Left forelimb (tissue), 1 donor: ENCODE measurements at regions not wholly inside any gene's neighbourhood (a gene's known extent, or its start where the extent isn't known, plus 50 kb on each side); places are given as distances from the start of the nearest gene placed in this dataset.
A peak's percentile ranks its signal among the peaks of the same experiment; 100 is the strongest.
"Not testable (repeated sequence)": the region's sequence is repeated elsewhere in the genome, so short reads cannot be mapped to it uniquely, and the experiment has no call there.

Experiments used
- DNase-seq: peaks from one replicate; pipeline ENCODE4 v3.0.0-alpha.2; 2018; ENCODE audit warnings: low spot score

GRCh38 chr16:22436823-22437652 lies 62.6 kb upstream of the CDR2 start:
- DNase-seq, result peak; percentile 88

DNA sequence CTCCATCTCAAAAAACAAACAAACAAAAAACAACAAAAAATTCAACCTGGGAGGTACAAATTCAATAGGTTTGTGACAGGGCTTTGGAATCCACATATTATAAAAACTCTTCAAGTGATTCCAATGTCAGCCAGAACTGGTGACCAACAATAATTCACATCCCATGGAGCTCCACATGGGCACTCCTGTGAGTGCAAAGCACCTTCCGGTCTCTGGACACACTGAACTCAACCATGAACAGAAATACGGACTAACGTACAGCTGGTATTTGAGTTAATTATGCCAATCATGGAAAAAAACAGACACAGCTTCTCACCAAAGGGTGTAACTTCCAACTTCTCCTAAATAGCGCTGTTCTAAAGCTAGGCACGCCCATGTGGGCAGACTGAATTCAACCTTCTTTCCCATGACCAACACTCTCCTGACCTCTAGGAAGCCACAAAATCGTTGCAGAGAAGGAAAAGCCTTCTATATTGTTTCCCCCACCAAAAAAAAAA lies 62.0 kb upstream of the CDR2 start:
- DNase-seq, result not testable (repeated sequence)

DNA sequence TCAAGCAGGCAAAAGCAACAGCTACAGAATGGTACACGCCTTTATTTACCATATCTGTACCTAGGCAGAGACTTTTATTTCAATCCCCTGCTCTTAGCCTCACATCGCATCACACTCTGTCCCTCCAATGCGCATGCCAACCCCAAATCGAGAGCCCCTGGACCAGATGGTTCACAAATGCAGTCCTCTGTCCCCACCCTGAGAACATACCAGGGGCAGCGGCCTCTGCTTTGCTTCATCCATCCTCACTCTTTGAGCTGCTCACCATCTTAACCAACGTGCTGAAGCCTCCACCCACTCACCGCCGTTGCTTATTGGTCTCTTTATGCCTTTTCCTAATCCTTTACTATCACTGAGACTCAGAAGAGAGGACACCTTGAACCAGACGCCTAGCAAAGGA lies 56.9 kb upstream of the CDR2 start:
- DNase-seq, result not testable (repeated sequence)

- no peak for DNase-seq
Observed at GRCh38 chr16:22428654-22429053, 54.2 kb upstream of the CDR2 start.

GRCh38 chr16:22427556-22427955 lies 53.1 kb upstream of the CDR2 start:
- no peak for DNase-seq

- DNase-seq, result no peak
Observed at GRCh38 chr16:22425847-22426246, 51.4 kb upstream of the CDR2 start.

DNA sequence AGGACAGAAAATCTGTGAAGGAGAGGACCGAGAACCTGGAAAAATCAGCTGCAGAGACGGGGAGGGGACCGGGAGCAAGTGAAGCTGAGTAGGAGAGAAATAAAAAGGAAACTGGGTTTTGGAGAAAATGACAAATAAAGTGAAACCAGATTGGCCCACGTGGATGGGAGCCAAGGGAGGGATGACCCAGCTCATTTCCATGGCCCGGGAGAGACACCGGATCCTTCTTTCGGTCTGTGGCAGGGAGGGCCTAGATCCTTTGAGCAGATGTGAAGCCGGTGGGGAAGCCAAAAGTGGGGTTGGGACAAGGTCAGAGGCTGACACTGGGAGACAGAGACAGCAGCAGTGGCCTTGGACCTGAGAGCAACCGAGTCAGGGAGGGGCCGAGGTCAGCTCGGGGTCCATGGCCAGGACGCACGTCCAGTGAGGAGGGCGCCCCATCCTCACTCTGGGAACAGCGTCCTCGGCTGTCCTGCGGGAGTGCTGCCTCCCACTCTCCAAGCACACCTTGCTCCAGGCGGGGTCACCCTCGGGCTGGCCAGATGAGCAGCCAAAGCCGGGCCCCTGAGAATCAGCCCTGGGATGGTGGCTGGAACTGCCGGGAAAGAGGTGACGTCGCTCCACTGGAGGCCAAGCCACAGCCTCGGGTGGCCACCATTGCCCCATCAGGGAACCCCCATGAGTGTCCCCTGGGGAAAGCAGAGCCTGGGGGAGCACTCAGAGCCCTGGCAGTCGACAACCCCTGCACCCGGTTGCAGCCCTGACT lies 50.8 kb upstream of the CDR2 start:
- DNase-seq, result peak; percentile 88

DNA sequence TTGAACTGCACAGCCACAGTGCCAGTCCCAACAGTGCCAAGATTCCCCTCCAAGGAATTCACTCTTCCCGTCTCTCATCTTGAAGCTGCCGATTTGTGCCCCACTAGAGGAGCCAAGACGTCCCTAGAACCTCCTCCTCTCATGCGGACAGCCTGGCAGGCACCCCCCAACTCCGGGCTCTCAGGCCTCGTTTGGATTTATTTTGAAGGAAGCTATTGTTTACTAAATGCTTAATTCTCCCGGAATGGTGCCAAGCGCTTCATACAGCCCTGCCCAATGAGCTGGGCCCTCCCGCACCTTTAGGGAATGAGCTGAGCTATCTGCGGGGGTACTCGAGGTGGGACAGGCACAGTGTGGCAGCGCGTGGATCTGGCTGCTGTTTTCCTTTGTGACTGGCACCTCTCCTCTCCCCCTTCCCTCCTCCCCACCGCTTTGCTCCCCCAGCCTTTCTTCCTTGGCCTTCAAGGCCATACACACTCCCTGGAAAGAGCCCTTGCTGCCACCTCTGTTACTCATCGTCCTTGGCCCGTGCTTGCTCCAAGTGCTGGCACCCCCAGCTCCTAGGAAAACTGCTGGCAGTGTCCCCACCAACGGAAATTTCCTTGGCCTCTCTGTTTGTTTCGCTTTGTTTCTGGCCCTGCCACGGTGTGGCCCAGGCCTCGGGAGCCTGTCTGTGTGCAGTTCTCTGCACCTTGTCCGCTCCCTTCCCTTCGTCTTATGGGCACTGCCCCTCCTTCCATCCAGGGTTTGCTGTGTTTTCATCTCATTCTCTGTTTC lies 49.9 kb upstream of the CDR2 start:
- peak; percentile 68 for DNase-seq
